WTC11 (cell line): ENCODE measurements at regions not wholly inside any gene's neighbourhood (a gene's known extent, or its start where the extent isn't known, plus 50 kb on each side); places are given as distances from the start of the nearest gene placed in this dataset. TPM values are rescaled to one million over a fixed set of nuclear protein-coding genes. Genes with fewer than 3 reads are reported as not detected.

Source experiments
- microRNA-seq: library from miRNA; unstranded; fragments of <30 nt; microRNA quantifications from one replicate; pipeline ENCODE4 v1.2.0, GENCODE V29; 2022; ENCODE audit warnings: borderline number of aligned reads

Small RNAs in the stretch of these regions (microRNA-seq; reads per million reads assigned to microRNA genes)
- gene MIR3672 = not detected
